ENCODE measurements at regions not wholly inside any gene's neighbourhood (a gene's known extent, or its start where the extent isn't known, plus 50 kb on each side); places are given as distances from the start of the nearest gene placed in this dataset.

GRCh38 chr15:95503640-95504225 lies 826.8 kb upstream of the NR2F2 start:
- no peak overlapping the region for H2AFZ ChIP-seq (ENCODE audit: low read length)
- no peak overlapping the region for H4K91ac ChIP-seq (replicated peaks; ENCODE audit: insufficient read length, low read length)
- DNase-seq (ENCODE audit: low read depth in 1 of 2, low spot score in 2 of 2) (no peak), FAIRE-seq (no peak)
- H3K4me2 ChIP-seq (ENCODE audit: insufficient read depth in 1 of 2, low read depth in 2 of 2, low read length in 2 of 2): no peak overlapping the region
- no peaks in the 10 kb centered on the region for H3K36me3 ChIP-seq (ENCODE audit: control insufficient read depth in 2 of 4, insufficient read depth in 4 of 4, low read length in 3 of 4)
- POLR2A ChIA-PET (ENCODE audit: partially characterized antibody): no interaction called here
- no peak overlapping the region for H4K5ac ChIP-seq (ENCODE audit: insufficient read length, low read depth, low read length)
- no peak overlapping the region for H3K4me3 ChIP-seq (ENCODE audit: extremely low read depth in 1 of 4, insufficient read depth in 2 of 4, low read depth in 3 of 4, low read length in 4 of 4)
- H3K9me3 ChIP-seq (ENCODE audit: insufficient read depth in 2 of 2, low read depth in 1 of 2, low read length in 1 of 2): no peaks in the 10 kb centered on the region
- no peaks in the 10 kb centered on the region for H3K4me1 ChIP-seq (replicated peaks in 1 of 4; ENCODE audit: control insufficient read depth in 3 of 4, insufficient read depth in 4 of 4, low read length in 3 of 4)
- no peaks in the 10 kb centered on the region for H3K79me1 ChIP-seq (ENCODE audit: low read depth, low read length)
- no peak overlapping the region for H3K14ac ChIP-seq (ENCODE audit: insufficient read length)
- no peak overlapping the region for H2BK5ac ChIP-seq (ENCODE audit: low read depth, low read length)
- H3K9ac ChIP-seq (replicated peaks in 1 of 4; ENCODE audit: extremely low read depth in 1 of 4, low read depth in 3 of 4, low read length in 3 of 4): no peak overlapping the region
- no peaks in the 10 kb centered on the region for H3K27me3 ChIP-seq (replicated peaks in 1 of 4; ENCODE audit: control insufficient read depth in 3 of 4, extremely low read depth in 1 of 4, insufficient read depth in 3 of 4, low read length in 3 of 4)
- H2BK120ac ChIP-seq (replicated peaks; ENCODE audit: low read depth, low read length): no peak overlapping the region
- H3K56ac ChIP-seq (replicated peaks; ENCODE audit: insufficient read length, low read depth, low read length): no peak overlapping the region
- WGBS, 2 experiments (ENCODE audit: extremely low coverage in 1 of 2, insufficient coverage in 1 of 2, insufficient read length in 1 of 2, insufficient replicate concordance in 2 of 2, low coverage in 1 of 2, low lambda C conversion rate in 2 of 2, missing lambda C conversion rate in 1 of 2): 91% methylated on average over 3 of the region's 3 CpGs; no CpG with 5 or more reads in 1 of the 2 experiments
- H4K20me1 ChIP-seq (replicated peaks in 1 of 2; ENCODE audit: control insufficient read depth in 1 of 2, insufficient read depth in 2 of 2, low read length in 2 of 2): no peaks in the 10 kb centered on the region
- H3K27ac ChIP-seq (ENCODE audit: low read depth, low read length): no peak overlapping the region
- H2BK20ac ChIP-seq (ENCODE audit: low read length): no peak overlapping the region
- H3K79me2 ChIP-seq (ENCODE audit: control insufficient read depth in 1 of 2, insufficient read depth in 2 of 2, low read length in 2 of 2): no peaks in the 10 kb centered on the region
- H3K23me2 ChIP-seq (ENCODE audit: low read depth, low read length): peaks cover 1% of the 10 kb centered on the region; the same call in 1 of the 2 replicates
- no peak overlapping the region for H2BK15ac ChIP-seq (ENCODE audit: low read length)
- no peak overlapping the region for H3K23ac ChIP-seq (ENCODE audit: insufficient read length)
- no peak overlapping the region for H4K8ac ChIP-seq (ENCODE audit: extremely low read depth, insufficient read depth, low read length)
- H2BK12ac ChIP-seq (ENCODE audit: low read depth, low read length): no peak overlapping the region
- CTCF ChIA-PET (ENCODE audit: partially characterized antibody): interaction anchor here (0.7 kb wide), 1 partner anchor 243 kb away, joined by 3 read pairs; no protein-coding TSS in a partner anchor
- no peak overlapping the region for H3K4ac ChIP-seq (replicated peaks; ENCODE audit: insufficient read length, low read depth, low read length)
- H3K18ac ChIP-seq (ENCODE audit: extremely low read depth, low read length): no peak overlapping the region
- H2AK5ac ChIP-seq (ENCODE audit: low read depth, low read length): no peak overlapping the region
- TF ChIP-seq CREB1 (IDR thresholded peaks at IDR 0.05) (no peak), BCL11A (IDR thresholded peaks at IDR 0.05; ENCODE audit: low read depth in 2 of 2, low read length in 2 of 2) (no peak), BRCA1 (IDR thresholded peaks at IDR 0.05; ENCODE audit: low read depth, low read length) (no peak), EZH2 (IDR thresholded peaks at IDR 0.05; ENCODE audit: low read depth, low read length, severe bottlenecking) (no peak), CBX5 (IDR thresholded peaks at IDR 0.05; ENCODE audit: low read depth, low read length) (no peak), SAP30 (IDR thresholded peaks at IDR 0.05; ENCODE audit: insufficient read depth, insufficient replicate concordance, low read length) (no peak), TBP (IDR thresholded peaks at IDR 0.05; ENCODE audit: low read depth, low read length) (no peak), GTF2F1 (IDR thresholded peaks at IDR 0.05; ENCODE audit: borderline replicate concordance, low read depth, low read length) (no peak), ASH2L (IDR thresholded peaks at IDR 0.05; ENCODE audit: low read length) (no peak), CTCF (IDR thresholded peaks at IDR 0.05; ENCODE audit: control extremely low read depth in 1 of 3, insufficient read depth in 1 of 3, low read depth in 1 of 3, low read length in 3 of 3) (no peak), KDM5A (IDR thresholded peaks at IDR 0.05; ENCODE audit: low read length) (no peak), POLR2AphosphoS5 (IDR thresholded peaks at IDR 0.05; ENCODE audit: low read depth, low read length) (no peak)

Data from H1 (cell line).